Smooth muscle cell (in vitro differentiated cells): ENCODE measurements at regions not wholly inside any gene's neighbourhood (a gene's known extent, or its start where the extent isn't known, plus 50 kb on each side); places are given as distances from the start of the nearest gene placed in this dataset.

Experiments used
- DNase-seq: peaks from one replicate; lab custom pipeline; 2025; ENCODE audit not compliant: unreplicated experiment; lab: John Stamatoyannopoulos, UW
- H2AFZ ChIP-seq: fragments of 200-600 bp; sonication (generic); 2 replicates; pipeline ENCODE4 v1.6.0; 2016; ENCODE audit warnings: antibody characterized with exemption, low read depth, mild to moderate bottlenecking
- H3F3A ChIP-seq: fragments of 200-600 bp; sonication (generic); 2 replicates; pipeline ENCODE4 v1.6.0; 2017; ENCODE audit warnings: antibody characterized with exemption, low read depth
- H3K27ac ChIP-seq: fragments of 200-600 bp; sonication (generic); 2 replicates; pipeline ENCODE4 v1.5.1; 2016; ENCODE audit warnings: low read depth, mild to moderate bottlenecking
- H3K27me3 ChIP-seq: fragments of 200-600 bp; sonication (generic); 2 replicates; pipeline ENCODE4 v1.6.1; 2016; ENCODE audit warnings: low read depth, mild to moderate bottlenecking
- H3K36me3 ChIP-seq: fragments of 200-600 bp; sonication (generic); 2 replicates; pipeline ENCODE4 v1.5.1; 2016; ENCODE audit warnings: low read depth
- H3K4me1 ChIP-seq: fragments of 200-600 bp; sonication (generic); 2 replicates; pipeline ENCODE4 v1.5.1; 2016; ENCODE audit warnings: low read depth
- H3K4me2 ChIP-seq: fragments of 200-600 bp; sonication (generic); 2 replicates; pipeline ENCODE4 v1.6.0; 2016; ENCODE audit warnings: mild to moderate bottlenecking
- H3K4me3 ChIP-seq: fragments of 200-600 bp; sonication (generic); 2 replicates; pipeline ENCODE4 v1.5.1; 2016; ENCODE audit warnings: mild to moderate bottlenecking
- H3K79me2 ChIP-seq: fragments of 200-600 bp; sonication (generic); 2 replicates; pipeline ENCODE4 v1.6.0; 2016; ENCODE audit warnings: low read depth, mild to moderate bottlenecking
- H3K9ac ChIP-seq: fragments of 200-600 bp; sonication (generic); 2 replicates; pipeline ENCODE4 v1.6.0; 2016; ENCODE audit warnings: low read depth
- H3K9me3 ChIP-seq: fragments of 200-600 bp; sonication (generic); replicated peaks from 2 replicates; pipeline ENCODE4 v1.5.1; 2016; ENCODE audit warnings: low read depth
- H4K20me1 ChIP-seq: fragments of 200-600 bp; sonication (generic); 2 replicates; pipeline ENCODE4 v1.6.0; 2016; ENCODE audit warnings: low read depth
- CTCF ChIP-seq: fragments of 200-600 bp; sonication (generic); IDR thresholded peaks from 2 replicates; pipeline ENCODE4 v1.5.1; 2017; ENCODE audit warnings: borderline replicate concordance, mild to moderate bottlenecking, antibody characterized with exemption; ENCODE audit not compliant: insufficient read depth, poor library complexity, severe bottlenecking
- WGBS: methylation state at CpG from one replicate; pipeline ENCODE4 v1.1.7; 2016; ENCODE audit warnings: low lambda C conversion rate; 5-methylcytosine and 5-hydroxymethylcytosine counted together

- TF ChIP-seq CTCF = no peak
- no peaks in the 10 kb centered on the region for H4K20me1 ChIP-seq
- no peaks in the 10 kb centered on the region for H3K36me3 ChIP-seq
- no peaks in the 10 kb centered on the region for H3K79me2 ChIP-seq
- WGBS = 47% methylated on average over 5 of the region's 5 CpGs
- no peak overlapping the region for H3K4me2 ChIP-seq
- no peaks in the 10 kb centered on the region for H3K9me3 ChIP-seq
- H2AFZ ChIP-seq = no peak overlapping the region
- no peak overlapping the region for H3K27ac ChIP-seq
- DNase-seq = no peak
- H3K4me3 ChIP-seq = no peak overlapping the region
- H3K4me1 ChIP-seq = no peaks in the 10 kb centered on the region
- no peak overlapping the region for H3K9ac ChIP-seq
- no peaks in the 10 kb centered on the region for H3F3A ChIP-seq
- peaks cover 72% of the 10 kb centered on the region for H3K27me3 ChIP-seq
These were observed 96.3 kb downstream of the GGTLC2 start for GRCh38 chr22:22740560-22741276.

GRCh38 chr22:22741843-22742242 lies 97.4 kb downstream of the GGTLC2 start:
- Histone ChIP-seq H3K9ac (no peak overlapping the region), H3K27me3 (peaks cover 65% of the 10 kb centered on the region), H3F3A (no peaks in the 10 kb centered on the region), H2AFZ (no peak overlapping the region), H3K4me2 (no peak overlapping the region), H3K27ac (no peak overlapping the region), H3K9me3 (no peaks in the 10 kb centered on the region), H4K20me1 (no peaks in the 10 kb centered on the region), H3K4me1 (no peaks in the 10 kb centered on the region), H3K79me2 (no peaks in the 10 kb centered on the region), H3K36me3 (no peaks in the 10 kb centered on the region), H3K4me3 (no peak overlapping the region)
- TF ChIP-seq CTCF = no peak
- WGBS = 61% methylated on average over 4 of the region's 4 CpGs
- no peak for DNase-seq

GRCh38 chr22:22742641-22743040 lies 98.2 kb downstream of the GGTLC2 start:
- H3K4me3 ChIP-seq = no peak overlapping the region
- no peak overlapping the region for H3K9ac ChIP-seq
- no peak for DNase-seq
- H3F3A ChIP-seq = no peaks in the 10 kb centered on the region
- no peak for TF ChIP-seq CTCF
- H3K36me3 ChIP-seq = no peaks in the 10 kb centered on the region
- peaks cover 57% of the 10 kb centered on the region for H3K27me3 ChIP-seq
- H4K20me1 ChIP-seq = no peaks in the 10 kb centered on the region
- H3K4me2 ChIP-seq = no peak overlapping the region
- H2AFZ ChIP-seq = no peak overlapping the region
- H3K27ac ChIP-seq = no peak overlapping the region
- no peaks in the 10 kb centered on the region for H3K9me3 ChIP-seq
- 88% methylated on average over 2 of the region's 2 CpGs for WGBS
- H3K4me1 ChIP-seq = no peaks in the 10 kb centered on the region
- no peaks in the 10 kb centered on the region for H3K79me2 ChIP-seq
